ENCODE measurements at regions not wholly inside any gene's neighbourhood (a gene's known extent, or its start where the extent isn't known, plus 50 kb on each side); places are given as distances from the start of the nearest gene placed in this dataset.
"Not testable (repeated sequence)": the region's sequence is repeated elsewhere in the genome, so short reads cannot be mapped to it uniquely, and the experiment has no call there.

GRCh38 chr12:74241341-74241740 is 296.3 kb upstream of the ATXN7L3B start:
- DNase-seq: no peak
- TF ChIP-seq CTCF (IDR thresholded peaks at IDR 0.05): no peak
- TF ChIP-seq POLR2A (IDR thresholded peaks at IDR 0.05): no peak
- Histone ChIP-seq H3K9me3 (no peaks in the 10 kb centered on the region), H3K4me3 (no peak overlapping the region), H3K4me1 (no peaks in the 10 kb centered on the region), H3K36me3 (ENCODE audit: low read depth, missing control alignments) (no peaks in the 10 kb centered on the region), H3K27me3 (no peaks in the 10 kb centered on the region), H3K27ac (no peak overlapping the region)
- intact Hi-C loops (cut with DNase I; ENCODE audit: low total_unique reads): no loop called here
- 74 to 77% methylated on average over 1 of the region's 1 CpG for WGBS, 2 donors

- H3K27me3 ChIP-seq: no peaks in the 10 kb centered on the region
- H3K4me3 ChIP-seq: no peak overlapping the region
- H3K27ac ChIP-seq: no peak overlapping the region
- H3K4me1 ChIP-seq: no peaks in the 10 kb centered on the region
- 68 to 77% methylated on average over 2 of the region's 2 CpGs for WGBS, 2 donors
- H3K9me3 ChIP-seq: no peaks in the 10 kb centered on the region
- DNase-seq: no peak
- TF ChIP-seq POLR2A (IDR thresholded peaks at IDR 0.05) (no peak), CTCF (IDR thresholded peaks at IDR 0.05) (no peak)
- H3K36me3 ChIP-seq (ENCODE audit: low read depth, missing control alignments): no peaks in the 10 kb centered on the region
- intact Hi-C loops (cut with DNase I; ENCODE audit: low total_unique reads): no loop called here
Observed at GRCh38 chr12:74242088-74242487, 295.5 kb upstream of the ATXN7L3B start.

GRCh38 chr12:74245458-74245857 is 292.2 kb upstream of the ATXN7L3B start:
- Histone ChIP-seq H3K9me3 (no peaks in the 10 kb centered on the region), H3K27ac (no peak overlapping the region), H3K4me1 (no peaks in the 10 kb centered on the region), H3K4me3 (no peak overlapping the region), H3K27me3 (no peaks in the 10 kb centered on the region), H3K36me3 (ENCODE audit: low read depth, missing control alignments) (no peaks in the 10 kb centered on the region)
- DNase-seq: no peak
- intact Hi-C loops (cut with DNase I; ENCODE audit: low total_unique reads): no loop called here
- WGBS, 2 donors: 90 to 93% methylated on average over 1 of the region's 1 CpG
- no peak for TF ChIP-seq POLR2A (IDR thresholded peaks at IDR 0.05)
- TF ChIP-seq CTCF (IDR thresholded peaks at IDR 0.05): no peak

- H3K36me3 ChIP-seq (ENCODE audit: low read depth, missing control alignments): no peaks in the 10 kb centered on the region
- WGBS, 2 donors: 54 to 74% methylated on average over 1 of the region's 1 CpG
- H3K4me1 ChIP-seq: no peaks in the 10 kb centered on the region
- DNase-seq: no peak
- no peaks in the 10 kb centered on the region for H3K27me3 ChIP-seq
- TF ChIP-seq CTCF (IDR thresholded peaks at IDR 0.05) (no peak), POLR2A (IDR thresholded peaks at IDR 0.05) (no peak)
- no peak overlapping the region for H3K27ac ChIP-seq
- intact Hi-C loops (cut with DNase I; ENCODE audit: low total_unique reads): no loop called here
- no peak overlapping the region for H3K4me3 ChIP-seq
- H3K9me3 ChIP-seq: no peaks in the 10 kb centered on the region
Observed at GRCh38 chr12:74250891-74251290, 286.7 kb upstream of the ATXN7L3B start.

GRCh38 chr12:74253826-74254225 is 283.8 kb upstream of the ATXN7L3B start:
- H3K36me3 ChIP-seq (ENCODE audit: low read depth, missing control alignments); DNase-seq; H3K9me3 ChIP-seq; H3K4me3 ChIP-seq; intact Hi-C loops (cut with DNase I; ENCODE audit: low total_unique reads); H3K27ac ChIP-seq; H3K27me3 ChIP-seq; H3K4me1 ChIP-seq: not testable (repeated sequence)
- WGBS, 2 donors: 79 to 85% methylated on average over 4 of the region's 4 CpGs

Measured in testis (tissue), 2 donors.